ENCODE measurements at regions not wholly inside any gene's neighbourhood (a gene's known extent, or its start where the extent isn't known, plus 50 kb on each side); places are given as distances from the start of the nearest gene placed in this dataset.

- intact Hi-C loops (cut with DNase I), result no loop called here
- WGBS, 3 donors, result 83 to 89% (median 87%) methylated on average over 4 of the region's 4 CpGs
- DNase-seq, result no peak
Measured at GRCh38 chrX:3550871-3551270, 162.6 kb downstream of the PRKX start.

GRCh38 chrX:3550160-3550751, 163.2 kb downstream of the PRKX start:
- Histone ChIP-seq H3K27ac (no peak overlapping the region), H3K27me3 (no peaks in the 10 kb centered on the region), H3K36me3 (no peaks in the 10 kb centered on the region), H3K9me3 (no peaks in the 10 kb centered on the region), H3K4me1 (ENCODE audit: insufficient read depth) (no peaks in the 10 kb centered on the region), H3K4me3 (no peak overlapping the region)
- TF ChIP-seq CTCF (IDR thresholded peaks at IDR 0.05), result no peak
- no peak for TF ChIP-seq EP300 (IDR thresholded peaks at IDR 0.05)
- no peak for TF ChIP-seq POLR2A (IDR thresholded peaks at IDR 0.05)
- intact Hi-C loops (cut with DNase I), result no loop called here
- no peak for DNase-seq
- 89 to 91% (median 90%) methylated on average over 8 of the region's 8 CpGs for WGBS, 3 donors

More at GRCh38 chrX:3550871-3551270, 162.6 kb downstream of the PRKX start:
- TF ChIP-seq CTCF (IDR thresholded peaks at IDR 0.05), result no peak
- no peak for TF ChIP-seq EP300 (IDR thresholded peaks at IDR 0.05)
- no peak for TF ChIP-seq POLR2A (IDR thresholded peaks at IDR 0.05)
- H3K27me3 ChIP-seq, result no peaks in the 10 kb centered on the region
- no peaks in the 10 kb centered on the region for H3K36me3 ChIP-seq
- no peaks in the 10 kb centered on the region for H3K9me3 ChIP-seq
- no peak overlapping the region for H3K27ac ChIP-seq
- no peaks in the 10 kb centered on the region for H3K4me1 ChIP-seq (ENCODE audit: insufficient read depth)
- no peak overlapping the region for H3K4me3 ChIP-seq

GRCh38 chrX:3549411-3549911, 164.0 kb downstream of the PRKX start:
- Histone ChIP-seq H3K27me3 (no peaks in the 10 kb centered on the region), H3K4me3 (no peak overlapping the region), H3K4me1 (ENCODE audit: insufficient read depth) (no peaks in the 10 kb centered on the region), H3K27ac (no peak overlapping the region), H3K9me3 (no peaks in the 10 kb centered on the region), H3K36me3 (no peaks in the 10 kb centered on the region)
- WGBS, 3 donors, result 52 to 65% (median 58%) methylated on average over 12 to 13 of the region's 13 CpGs
- no peak for DNase-seq
- intact Hi-C loops (cut with DNase I), result no loop called here
- no peak for TF ChIP-seq EP300 (IDR thresholded peaks at IDR 0.05)
- no peak for TF ChIP-seq POLR2A (IDR thresholded peaks at IDR 0.05)
- TF ChIP-seq CTCF (IDR thresholded peaks at IDR 0.05), result no peak

GRCh38 chrX:3548765-3549391, 164.6 kb downstream of the PRKX start:
- Histone ChIP-seq H3K27ac (no peak overlapping the region), H3K4me3 (no peak overlapping the region), H3K27me3 (no peaks in the 10 kb centered on the region), H3K9me3 (no peaks in the 10 kb centered on the region), H3K4me1 (ENCODE audit: insufficient read depth) (no peaks in the 10 kb centered on the region), H3K36me3 (no peaks in the 10 kb centered on the region)
- no peak for TF ChIP-seq POLR2A (IDR thresholded peaks at IDR 0.05)
- no peak for TF ChIP-seq CTCF (IDR thresholded peaks at IDR 0.05)
- no peak for TF ChIP-seq EP300 (IDR thresholded peaks at IDR 0.05)
- WGBS, 3 donors, result 19 to 31% (median 26%) methylated on average over 15 of the region's 15 CpGs
- intact Hi-C loops (cut with DNase I), result no loop called here
- no peak for DNase-seq
